ENCODE measurements at regions not wholly inside any gene's neighbourhood (a gene's known extent, or its start where the extent isn't known, plus 50 kb on each side); places are given as distances from the start of the nearest gene placed in this dataset.

GRCh38 chr3:170809007-170809974, 60.7 kb downstream of the RPL22L1 start:
- TF ChIP-seq ZBTB7A (IDR thresholded peaks at IDR 0.05; ENCODE audit: borderline replicate concordance, control insufficient read depth, low read depth, low read length): peak; percentile 19; the same call in 1 of the 2 replicates
- TF ChIP-seq ZBTB33 (CRISPR knock-in tag; IDR thresholded peaks at IDR 0.05): no peak
- no peak for TF ChIP-seq PHF8 (IDR thresholded peaks at IDR 0.05; ENCODE audit: borderline replicate concordance, low read length)
- no peak for TF ChIP-seq PCBP2 (IDR thresholded peaks at IDR 0.05; ENCODE audit: low read depth, low read length, poor library complexity, severe bottlenecking)
- TF ChIP-seq BACH1 (tag; IDR thresholded peaks at IDR 0.05): no peak
- no peak for TF ChIP-seq IRF2 (CRISPR knock-in tag; IDR thresholded peaks at IDR 0.05)

Data from K562 (cell line).